HUES48 (cell line): ENCODE measurements at regions not wholly inside any gene's neighbourhood (a gene's known extent, or its start where the extent isn't known, plus 50 kb on each side); places are given as distances from the start of the nearest gene placed in this dataset.
"Not testable (repeated sequence)": the region's sequence is repeated elsewhere in the genome, so short reads cannot be mapped to it uniquely, and the experiment has no call there.

Experiments
- H3K27ac ChIP-seq: one replicate; pipeline ENCODE4 v1.7.0; 2013; ENCODE audit warnings: low read depth, low read length, inconsistent platforms
- H3K27me3 ChIP-seq: 2 replicates; pipeline ENCODE4 v1.6.1; 2013; ENCODE audit warnings: mild to moderate bottlenecking, low read length; ENCODE audit not compliant: control insufficient read depth, insufficient read depth
- H3K36me3 ChIP-seq: 2 replicates; pipeline ENCODE4 v1.6.1; 2013; ENCODE audit warnings: low read length; ENCODE audit not compliant: control insufficient read depth, insufficient read depth
- H3K4me1 ChIP-seq: 2 replicates; pipeline ENCODE4 v1.6.1; 2013; ENCODE audit warnings: mild to moderate bottlenecking, low read length; ENCODE audit not compliant: control insufficient read depth, insufficient read depth
- H3K4me3 ChIP-seq: 2 replicates; pipeline ENCODE4 v1.5.1; 2013; ENCODE audit warnings: mild to moderate bottlenecking, low read depth, low read length
- H3K9ac ChIP-seq: 2 replicates; pipeline ENCODE4 v1.6.1; 2013; ENCODE audit warnings: mild to moderate bottlenecking, low read depth, low read length, moderate library complexity
- H3K9me3 ChIP-seq: 2 replicates; pipeline ENCODE4 v1.6.1; 2013; ENCODE audit warnings: low read length; ENCODE audit not compliant: control insufficient read depth, insufficient read depth

DNA sequence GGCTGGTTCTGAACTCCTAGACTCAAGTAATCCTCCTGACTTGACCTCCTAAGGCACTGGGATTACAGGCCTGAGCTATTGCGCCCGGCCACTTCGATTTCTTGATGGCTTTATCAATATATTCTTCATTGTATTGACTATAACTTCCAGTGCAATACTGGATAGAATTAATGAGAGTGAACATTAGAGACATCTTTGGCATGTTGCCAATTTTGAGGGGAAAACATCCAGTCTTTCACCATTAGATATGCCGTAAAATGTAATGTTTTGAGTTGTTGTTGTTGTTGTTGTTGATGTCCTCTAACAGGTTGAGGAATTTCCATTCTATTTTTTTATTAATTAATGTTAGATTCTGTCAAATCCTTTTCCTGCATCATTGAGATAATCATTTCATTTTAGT is 578.9 kb downstream of the ZWINT start:
- H3K4me3 ChIP-seq = no peak overlapping the region
- no peaks in the 10 kb centered on the region for H3K4me1 ChIP-seq
- H3K27ac ChIP-seq = no peak overlapping the region
- H3K27me3 ChIP-seq = no peaks in the 10 kb centered on the region
- H3K9me3 ChIP-seq = no peaks in the 10 kb centered on the region
- no peaks in the 10 kb centered on the region for H3K36me3 ChIP-seq
- no peak overlapping the region for H3K9ac ChIP-seq

DNA sequence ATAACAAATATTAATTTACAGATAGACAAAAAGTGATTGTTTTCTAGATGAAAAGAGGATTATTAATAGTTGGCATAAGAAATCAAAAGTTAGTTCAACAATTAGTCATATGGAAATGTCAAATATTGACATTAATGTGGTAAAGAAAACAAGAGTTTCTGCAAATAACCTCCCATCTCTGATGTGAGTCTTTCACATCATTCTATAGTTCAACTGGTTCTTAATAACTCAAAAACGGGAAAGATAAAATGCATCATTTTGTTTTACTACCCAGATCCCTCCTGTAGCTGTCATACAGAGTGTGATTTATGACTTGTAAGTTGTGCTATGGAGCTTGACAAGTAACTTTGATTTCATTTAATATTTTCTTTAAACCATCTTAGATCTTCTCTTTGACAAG is 594.8 kb downstream of the ZWINT start:
- Histone ChIP-seq H3K36me3 (no peaks in the 10 kb centered on the region), H3K4me3 (no peak overlapping the region), H3K4me1 (peaks cover 8% of the 10 kb centered on the region; the same call in 1 of the 2 replicates), H3K9ac (no peak overlapping the region), H3K9me3 (no peaks in the 10 kb centered on the region), H3K27ac (no peak overlapping the region), H3K27me3 (no peaks in the 10 kb centered on the region)

DNA sequence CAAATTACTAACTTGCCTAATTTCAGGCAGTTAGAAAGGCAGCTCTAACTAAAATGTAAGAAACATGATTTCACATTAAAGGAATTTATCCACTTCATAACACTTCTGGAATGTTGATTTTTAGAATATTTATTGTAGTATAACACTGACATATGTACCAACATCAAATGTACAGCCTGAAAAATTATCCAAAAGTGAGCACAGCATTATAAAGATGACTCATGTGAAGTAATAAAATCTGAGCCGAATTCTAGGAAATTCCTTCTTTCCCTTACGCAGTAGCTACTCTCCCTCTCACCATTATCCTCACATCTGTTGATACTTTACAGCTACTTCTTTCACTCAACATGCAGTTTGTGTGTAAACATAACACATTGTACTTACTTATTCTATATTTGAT is 610.6 kb downstream of the ZWINT start:
- H3K36me3 ChIP-seq = no peaks in the 10 kb centered on the region
- no peaks in the 10 kb centered on the region for H3K27me3 ChIP-seq
- H3K4me1 ChIP-seq = peaks cover 13% of the 10 kb centered on the region
- no peaks in the 10 kb centered on the region for H3K9me3 ChIP-seq
- H3K27ac ChIP-seq = no peak overlapping the region
- H3K4me3 ChIP-seq = no peak overlapping the region
- no peak overlapping the region for H3K9ac ChIP-seq

DNA sequence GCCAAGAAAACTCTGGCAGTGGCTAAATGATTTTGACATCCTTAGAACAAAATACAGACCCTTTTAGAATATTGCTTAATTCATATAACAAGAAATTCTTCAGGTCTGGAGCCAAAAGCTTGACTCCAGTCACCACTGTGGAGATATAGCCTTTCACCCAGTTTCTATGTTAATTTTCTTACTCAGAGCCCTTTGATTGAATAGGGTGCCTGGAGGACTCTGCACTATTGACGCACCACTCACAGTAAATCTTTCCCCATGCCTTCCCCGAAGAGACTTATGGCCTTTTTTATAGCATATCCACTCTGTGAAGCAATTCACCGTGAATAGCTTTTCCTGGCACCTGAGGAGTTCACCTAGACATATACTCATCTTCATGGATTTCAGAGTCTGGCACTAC is 613.8 kb downstream of the ZWINT start:
- H3K4me3 ChIP-seq = no peak overlapping the region; the same call in 1 of the 2 replicates
- no peak overlapping the region for H3K27ac ChIP-seq
- no peaks in the 10 kb centered on the region for H3K36me3 ChIP-seq
- H3K9me3 ChIP-seq = no peaks in the 10 kb centered on the region
- no peaks in the 10 kb centered on the region for H3K27me3 ChIP-seq
- H3K4me1 ChIP-seq = peaks cover 13% of the 10 kb centered on the region
- no peak overlapping the region for H3K9ac ChIP-seq

DNA sequence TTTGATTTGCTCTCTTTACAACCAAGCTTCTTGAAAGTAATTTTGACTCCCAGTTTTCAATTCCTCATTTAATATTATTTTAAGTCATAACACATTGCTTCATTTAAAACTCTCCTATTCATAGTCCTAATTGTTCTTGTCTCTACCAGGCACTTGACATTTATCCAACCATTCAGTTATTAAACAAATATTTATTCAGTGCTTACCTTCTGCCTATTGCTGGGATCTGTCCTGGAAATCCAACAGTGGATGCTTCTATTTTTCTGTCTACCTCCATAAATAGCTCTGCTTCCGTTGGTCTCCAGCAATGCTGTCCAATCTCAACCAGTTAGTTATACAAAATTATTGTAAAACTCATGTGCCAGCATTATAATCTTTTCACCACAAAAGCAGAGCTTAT is 615.1 kb downstream of the ZWINT start:
- no peaks in the 10 kb centered on the region for H3K27me3 ChIP-seq
- H3K36me3 ChIP-seq = no peaks in the 10 kb centered on the region
- H3K9me3 ChIP-seq = no peaks in the 10 kb centered on the region
- no peak overlapping the region for H3K4me3 ChIP-seq
- H3K4me1 ChIP-seq = peaks cover 13% of the 10 kb centered on the region
- H3K27ac ChIP-seq = no peak overlapping the region
- no peak overlapping the region for H3K9ac ChIP-seq

DNA sequence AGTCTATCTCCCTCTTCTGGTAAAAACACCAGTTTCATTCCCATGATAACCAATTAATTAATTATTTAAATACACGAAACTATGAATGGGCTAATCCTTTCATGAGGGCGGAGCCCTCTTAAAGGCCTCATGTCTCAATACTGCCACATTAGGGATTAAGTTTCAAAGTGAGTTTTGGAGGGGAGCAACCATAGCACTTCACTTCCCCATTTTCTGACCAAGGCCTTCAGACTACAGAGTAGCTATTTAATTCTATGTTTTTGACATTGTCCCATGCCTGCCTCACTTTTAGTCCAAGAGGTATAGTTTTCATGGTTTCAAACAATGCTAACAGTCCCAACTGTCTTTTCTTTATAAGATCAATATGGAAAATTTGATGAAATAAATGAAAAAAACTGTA is 618.6 kb downstream of the ZWINT start:
- Histone ChIP-seq H3K4me3 (no peak overlapping the region), H3K4me1 (peaks cover 7% of the 10 kb centered on the region), H3K9me3 (no peaks in the 10 kb centered on the region), H3K27ac (no peak overlapping the region), H3K36me3 (no peaks in the 10 kb centered on the region), H3K27me3 (no peaks in the 10 kb centered on the region), H3K9ac (no peak overlapping the region)

DNA sequence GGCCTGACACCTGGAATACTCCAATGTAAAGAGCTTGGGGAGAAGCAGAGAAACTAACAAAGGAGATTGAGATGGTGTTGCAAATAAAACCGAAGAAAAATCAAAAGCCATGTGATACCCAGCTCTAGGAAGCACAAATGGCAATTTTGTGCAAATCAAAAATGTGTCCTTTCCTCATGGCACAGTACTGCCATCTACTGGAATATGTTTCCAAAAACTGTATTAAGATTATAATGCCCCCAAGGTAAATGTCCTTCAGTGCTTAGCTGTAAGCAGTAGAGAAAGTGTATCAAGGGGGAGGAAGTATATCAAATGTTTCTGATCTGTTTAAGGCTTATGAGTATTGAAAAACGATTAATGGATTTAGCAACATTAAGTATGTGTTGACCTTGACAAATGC is 620.3 kb downstream of the ZWINT start:
- not testable (repeated sequence) for H3K9ac ChIP-seq

DNA sequence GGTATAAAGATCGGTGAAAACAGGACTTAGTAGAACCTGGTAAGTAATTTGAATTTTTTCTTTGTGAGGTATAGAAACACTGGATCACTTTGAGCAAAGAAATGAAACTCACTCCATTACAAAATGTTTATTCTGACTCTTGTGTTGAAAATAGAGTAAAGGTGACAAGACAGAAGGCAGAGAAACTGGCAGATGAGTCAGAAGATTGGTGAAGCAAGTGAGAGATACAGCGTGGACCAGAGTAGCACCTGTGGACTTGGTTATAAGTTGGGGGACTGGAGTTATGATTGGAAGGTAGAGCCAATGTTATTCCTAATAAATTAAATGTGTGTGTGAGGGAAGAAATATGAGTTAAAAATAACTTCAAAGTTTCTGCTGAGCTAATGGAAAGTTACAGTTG is 620.9 kb downstream of the ZWINT start:
- no peak overlapping the region for H3K27ac ChIP-seq
- H3K4me3 ChIP-seq = no peak overlapping the region
- no peak overlapping the region for H3K9ac ChIP-seq
- no peaks in the 10 kb centered on the region for H3K36me3 ChIP-seq
- H3K27me3 ChIP-seq = no peaks in the 10 kb centered on the region
- H3K9me3 ChIP-seq = no peaks in the 10 kb centered on the region
- 0 out of 2 replicates have a peak, but pooled peaks cover 4% of the 10 kb centered on the region for H3K4me1 ChIP-seq

More for the DNA sequence above, 620.3 kb downstream of the ZWINT start:
- not testable (repeated sequence) for H3K4me3 ChIP-seq, H3K27ac ChIP-seq, H3K9me3 ChIP-seq, H3K36me3 ChIP-seq, H3K4me1 ChIP-seq, H3K27me3 ChIP-seq

DNA sequence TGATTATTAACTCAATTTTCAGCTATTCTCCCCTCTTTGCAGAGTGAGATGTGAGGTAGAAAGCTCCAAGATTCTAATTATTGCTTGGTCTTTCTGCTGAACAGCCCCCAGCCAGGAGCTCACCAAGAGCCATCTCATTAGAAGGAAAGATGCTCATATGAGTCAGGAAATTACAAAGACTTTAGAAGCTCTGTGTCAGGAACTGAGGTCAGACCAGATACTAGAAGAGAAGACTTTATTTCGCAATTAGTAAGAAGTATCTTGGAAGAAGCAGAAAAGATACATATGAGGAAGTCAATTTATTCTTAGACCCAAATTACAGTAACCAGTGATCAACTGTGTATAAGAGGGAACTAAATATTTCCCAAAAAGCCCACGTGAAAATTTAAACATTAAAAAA is 626.9 kb downstream of the ZWINT start:
- no peaks in the 10 kb centered on the region for H3K36me3 ChIP-seq
- H3K9me3 ChIP-seq = no peaks in the 10 kb centered on the region
- 0 out of 2 replicates have a peak, but pooled peaks cover 4% of the 10 kb centered on the region for H3K4me1 ChIP-seq
- H3K27ac ChIP-seq = no peak overlapping the region
- H3K4me3 ChIP-seq = no peak overlapping the region
- H3K27me3 ChIP-seq = no peaks in the 10 kb centered on the region
- H3K9ac ChIP-seq = no peak overlapping the region

DNA sequence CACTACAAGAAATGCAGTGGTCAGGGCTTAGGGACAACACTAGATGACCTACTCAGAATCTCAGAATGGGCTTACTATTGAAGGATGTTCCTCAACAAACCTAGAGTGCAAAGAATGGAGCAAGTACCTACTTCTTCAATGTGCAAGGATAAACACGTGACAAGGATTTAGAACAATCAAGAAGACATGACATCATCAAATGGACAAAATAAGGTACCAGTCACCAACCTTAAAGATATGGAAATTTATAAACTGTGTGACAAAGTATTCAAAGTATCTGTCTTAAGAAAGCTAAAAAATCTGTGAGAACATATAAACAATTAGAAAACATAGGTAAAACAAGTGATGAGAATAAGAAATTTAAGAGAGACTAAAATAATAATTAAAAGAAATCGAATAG is 656.1 kb downstream of the ZWINT start:
- no peaks in the 10 kb centered on the region for H3K9me3 ChIP-seq
- no peaks in the 10 kb centered on the region for H3K4me1 ChIP-seq
- no peak overlapping the region for H3K9ac ChIP-seq
- H3K27me3 ChIP-seq = no peaks in the 10 kb centered on the region
- no peak overlapping the region for H3K4me3 ChIP-seq
- H3K27ac ChIP-seq = no peak overlapping the region
- no peaks in the 10 kb centered on the region for H3K36me3 ChIP-seq

DNA sequence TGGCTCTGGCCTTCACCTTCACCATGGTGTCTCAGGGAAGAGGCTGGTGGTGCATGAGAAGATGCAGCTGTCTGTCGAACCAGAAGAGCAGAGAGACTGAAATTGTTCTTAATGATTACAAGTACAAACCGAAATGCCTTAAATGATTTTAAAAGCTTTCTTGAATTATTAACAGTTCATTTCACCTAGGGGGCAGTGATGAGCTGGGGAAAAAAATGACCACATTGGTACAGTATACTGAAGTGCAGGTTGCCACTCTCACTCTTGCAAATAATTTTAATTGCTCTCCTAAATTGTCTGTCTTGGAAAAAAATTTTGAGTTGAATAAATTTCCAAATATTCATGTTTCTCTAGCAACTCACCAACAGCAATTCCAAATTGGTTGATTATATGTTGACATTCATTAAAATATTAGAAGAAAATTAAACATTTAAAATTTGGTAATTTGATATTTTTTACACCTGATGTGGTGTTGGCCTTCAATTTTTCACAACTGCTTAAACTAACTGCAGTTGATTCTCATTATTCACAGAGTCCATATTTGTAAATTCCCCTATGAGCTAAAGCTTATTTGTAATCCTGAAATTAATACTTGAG is 692.6 kb downstream of the ZWINT start:
- Histone ChIP-seq H3K4me1 (no peaks in the 10 kb centered on the region), H3K27ac (no peak overlapping the region), H3K9me3 (no peaks in the 10 kb centered on the region), H3K27me3 (no peaks in the 10 kb centered on the region), H3K9ac (no peak overlapping the region), H3K36me3 (no peaks in the 10 kb centered on the region), H3K4me3 (no peak overlapping the region)

DNA sequence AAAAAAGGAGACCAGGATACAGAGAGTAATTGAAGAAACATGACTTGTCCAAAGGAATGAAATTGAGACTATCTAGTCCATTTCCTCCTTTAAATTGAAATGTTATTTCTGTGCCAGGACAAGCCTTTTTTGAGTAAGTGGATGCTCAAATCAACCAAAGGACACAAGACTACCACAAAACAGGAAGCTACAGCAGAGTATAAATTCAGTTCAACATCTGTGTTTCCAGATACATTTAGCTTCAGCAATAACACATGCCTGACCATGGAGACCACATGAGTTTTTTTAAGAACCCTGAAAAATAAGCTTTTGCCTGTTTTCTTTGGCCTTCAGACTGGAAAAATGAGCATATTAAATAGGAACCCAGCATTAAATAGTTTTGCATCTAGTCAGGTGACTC is 707.5 kb downstream of the ZWINT start:
- H3K4me3 ChIP-seq = no peak overlapping the region
- no peaks in the 10 kb centered on the region for H3K4me1 ChIP-seq
- H3K9me3 ChIP-seq = no peaks in the 10 kb centered on the region
- no peak overlapping the region for H3K27ac ChIP-seq
- no peaks in the 10 kb centered on the region for H3K36me3 ChIP-seq
- no peak overlapping the region for H3K9ac ChIP-seq
- no peaks in the 10 kb centered on the region for H3K27me3 ChIP-seq
